GM23338 (cell line): ENCODE measurements at regions not wholly inside any gene's neighbourhood (a gene's known extent, or its start where the extent isn't known, plus 50 kb on each side); places are given as distances from the start of the nearest gene placed in this dataset.
"Not testable (repeated sequence)": the region's sequence is repeated elsewhere in the genome, so short reads cannot be mapped to it uniquely, and the experiment has no call there.

Experiments used
- ATAC-seq: fragments of 200-7000 bp; cut with Tn5 transposase; 3 replicates; pipeline ENCODE4 v1.9.1; 2020
- DNase-seq: peaks from one replicate; pipeline ENCODE4 v3.0.0-alpha.2; 2015; ENCODE audit warnings: low spot score
- H2AFZ ChIP-seq: fragments of 200-600 bp; sonication (generic); 2 replicates; pipeline ENCODE4 v1.8.0; 2016; ENCODE audit warnings: antibody characterized with exemption, mild to moderate bottlenecking, moderate library complexity
- H3F3A ChIP-seq: fragments of 200-600 bp; sonication (generic); replicated peaks from 2 replicates; pipeline ENCODE4 v1.8.0; 2017; ENCODE audit warnings: antibody characterized with exemption, mixed run types, low read depth
- H3K27ac ChIP-seq: fragments of 200-600 bp; sonication (generic); 2 replicates; pipeline ENCODE4 v1.6.1; 2016; ENCODE audit warnings: low read depth
- H3K27me3 ChIP-seq: fragments of 200-600 bp; sonication (generic); 2 replicates; pipeline ENCODE4 v1.8.0; 2016; ENCODE audit warnings: mild to moderate bottlenecking, mixed run types, moderate library complexity; ENCODE audit not compliant: insufficient read depth
- H3K36me3 ChIP-seq: fragments of 200-600 bp; sonication (generic); 2 replicates; pipeline ENCODE4 v1.8.0; 2016; ENCODE audit warnings: mild to moderate bottlenecking; ENCODE audit not compliant: insufficient read depth
- H3K4me1 ChIP-seq: fragments of 200-600 bp; sonication (generic); 2 replicates; pipeline ENCODE4 v1.8.0; 2016; ENCODE audit warnings: mild to moderate bottlenecking, moderate library complexity; ENCODE audit not compliant: insufficient read depth
- H3K4me2 ChIP-seq: fragments of 200-600 bp; sonication (generic); 2 replicates; pipeline ENCODE4 v1.7.1; 2017; ENCODE audit warnings: mixed run types
- H3K4me3 ChIP-seq: fragments of 200-600 bp; sonication (generic); 2 replicates; pipeline ENCODE4 v1.6.1; 2016; ENCODE audit warnings: mixed run types
- H3K79me2 ChIP-seq: fragments of 200-600 bp; sonication (generic); replicated peaks from 2 replicates; pipeline ENCODE4 v1.8.0; 2017; ENCODE audit warnings: mild to moderate bottlenecking; ENCODE audit not compliant: insufficient read depth
- H3K9me2 ChIP-seq: fragments of 200-600 bp; sonication (generic); 2 replicates; pipeline ENCODE4 v1.8.0; 2017; ENCODE audit not compliant: insufficient read depth
- H4K20me1 ChIP-seq: fragments of 200-600 bp; sonication (generic); replicated peaks from 2 replicates; pipeline ENCODE4 v1.8.0; 2017; ENCODE audit warnings: mild to moderate bottlenecking; ENCODE audit not compliant: insufficient read depth
- H3K27ac Mint-ChIP-seq: 2 replicates; pipeline ENCODE4 v1.8.0; 2020; ENCODE audit warnings: inconsistent platforms, mild to moderate bottlenecking, moderate library complexity, mixed read lengths
- H3K27me3 Mint-ChIP-seq: 3 replicates; pipeline ENCODE4 v1.8.0; 2022; ENCODE audit warnings: low read depth, mild to moderate bottlenecking, moderate library complexity, mixed read lengths, inconsistent platforms; ENCODE audit not compliant: insufficient read depth, poor library complexity
- H3K36me3 Mint-ChIP-seq: 3 replicates; pipeline ENCODE4 v1.8.0; 2021; ENCODE audit warnings: low read depth, mild to moderate bottlenecking, inconsistent platforms, moderate library complexity, mixed read lengths
- H3K4me1 Mint-ChIP-seq: 3 replicates; pipeline ENCODE4 v1.8.0; 2020; ENCODE audit warnings: mild to moderate bottlenecking, inconsistent platforms, mixed read lengths
- H3K4me3 Mint-ChIP-seq: 3 replicates; pipeline ENCODE4 v1.8.0; 2021; ENCODE audit warnings: moderate library complexity, mild to moderate bottlenecking, inconsistent platforms, mixed read lengths
- H3K9me3 Mint-ChIP-seq: 3 replicates; pipeline ENCODE4 v1.8.0; 2020; ENCODE audit warnings: moderate library complexity, mild to moderate bottlenecking, inconsistent platforms, mixed read lengths
- EZH2 ChIP-seq: fragments of 200-600 bp; sonication (generic); IDR thresholded peaks from one replicate; pipeline ENCODE4 v1.8.0; 2017; ENCODE audit warnings: antibody characterized with exemption, mild to moderate bottlenecking, low read depth; ENCODE audit not compliant: unreplicated experiment
- JUNB ChIP-seq: IDR thresholded peaks from one replicate; pipeline ENCODE4 v1.6.1; 2016; ENCODE audit warnings: antibody characterized with exemption; ENCODE audit not compliant: unreplicated experiment
- STAT1 ChIP-seq: IDR thresholded peaks from one replicate; pipeline ENCODE4 v1.6.1; 2016; ENCODE audit warnings: antibody characterized with exemption; ENCODE audit not compliant: unreplicated experiment
- ZNF114 ChIP-seq: fragments of 250-450 bp; sonication (Bioruptor Pico); IDR thresholded peaks from 2 replicates; pipeline ENCODE4 v1.5.0; 2020; ENCODE audit warnings: mild to moderate bottlenecking, moderate library complexity
- ZNF331 ChIP-seq: fragments of 250-450 bp; sonication (Bioruptor Pico); IDR thresholded peaks from 2 replicates; pipeline ENCODE4 v1.5.0; 2020; ENCODE audit warnings: low read depth, mild to moderate bottlenecking, moderate library complexity
- TF ChIP-seq, protein P1 (sequence below): IDR thresholded peaks from one replicate; pipeline ENCODE4 v1.6.1; 2018; ENCODE audit warnings: antibody characterized with exemption; ENCODE audit not compliant: unreplicated experiment
- TF ChIP-seq, protein P2 (sequence below): fragments of 250-450 bp; sonication (Bioruptor Pico); IDR thresholded peaks from 2 replicates; pipeline ENCODE4 v1.5.0; 2020; ENCODE audit warnings: mild to moderate bottlenecking, moderate library complexity
- TF ChIP-seq, protein P3 (sequence below), 2 experiments: fragments of 200-600 bp in 1 of 2; sonication (generic) in 1 of 2; conservative IDR thresholded peaks; 2 replicates each; pipeline versions ENCODE4 v1.5.1 to v1.6.1; 2016 to 2017; ENCODE audit warnings: antibody characterized with exemption in 2 of 2, low read depth in 2 of 2, mild to moderate bottlenecking in 2 of 2, moderate library complexity in 1 of 2

DNA sequence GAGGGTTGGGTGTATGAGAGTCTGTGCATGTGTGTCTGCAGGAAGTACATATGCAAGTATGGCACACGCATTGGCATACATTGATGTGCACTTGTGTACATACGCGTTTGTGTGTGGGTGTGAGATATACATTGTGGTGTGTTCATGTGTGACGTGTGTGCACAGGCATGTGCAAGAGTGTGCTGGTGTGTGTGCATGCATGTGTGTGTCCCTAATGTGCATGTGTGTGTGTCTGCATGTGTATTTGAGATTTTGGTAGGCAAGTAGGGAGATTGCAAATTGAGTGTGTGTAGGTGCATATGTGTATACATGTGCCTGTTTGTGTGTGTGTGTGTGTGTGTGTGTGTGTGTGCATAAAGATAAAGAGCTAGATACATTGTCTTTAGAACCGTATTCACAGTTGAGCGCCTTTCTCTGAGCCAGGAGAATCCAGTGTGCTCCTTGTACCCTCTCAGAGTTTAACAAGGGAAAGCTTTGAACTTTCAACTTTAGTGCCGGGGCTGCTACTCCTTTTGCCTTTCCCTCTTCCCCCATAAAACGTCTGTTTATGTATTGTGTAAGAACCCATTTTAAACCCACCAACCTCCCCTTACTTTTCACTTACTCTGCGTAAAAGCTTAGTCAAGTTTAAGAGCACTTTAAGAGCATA lies 152.4 kb upstream of the CHL1 start (continued):
- TF ChIP-seq, protein P1, sequence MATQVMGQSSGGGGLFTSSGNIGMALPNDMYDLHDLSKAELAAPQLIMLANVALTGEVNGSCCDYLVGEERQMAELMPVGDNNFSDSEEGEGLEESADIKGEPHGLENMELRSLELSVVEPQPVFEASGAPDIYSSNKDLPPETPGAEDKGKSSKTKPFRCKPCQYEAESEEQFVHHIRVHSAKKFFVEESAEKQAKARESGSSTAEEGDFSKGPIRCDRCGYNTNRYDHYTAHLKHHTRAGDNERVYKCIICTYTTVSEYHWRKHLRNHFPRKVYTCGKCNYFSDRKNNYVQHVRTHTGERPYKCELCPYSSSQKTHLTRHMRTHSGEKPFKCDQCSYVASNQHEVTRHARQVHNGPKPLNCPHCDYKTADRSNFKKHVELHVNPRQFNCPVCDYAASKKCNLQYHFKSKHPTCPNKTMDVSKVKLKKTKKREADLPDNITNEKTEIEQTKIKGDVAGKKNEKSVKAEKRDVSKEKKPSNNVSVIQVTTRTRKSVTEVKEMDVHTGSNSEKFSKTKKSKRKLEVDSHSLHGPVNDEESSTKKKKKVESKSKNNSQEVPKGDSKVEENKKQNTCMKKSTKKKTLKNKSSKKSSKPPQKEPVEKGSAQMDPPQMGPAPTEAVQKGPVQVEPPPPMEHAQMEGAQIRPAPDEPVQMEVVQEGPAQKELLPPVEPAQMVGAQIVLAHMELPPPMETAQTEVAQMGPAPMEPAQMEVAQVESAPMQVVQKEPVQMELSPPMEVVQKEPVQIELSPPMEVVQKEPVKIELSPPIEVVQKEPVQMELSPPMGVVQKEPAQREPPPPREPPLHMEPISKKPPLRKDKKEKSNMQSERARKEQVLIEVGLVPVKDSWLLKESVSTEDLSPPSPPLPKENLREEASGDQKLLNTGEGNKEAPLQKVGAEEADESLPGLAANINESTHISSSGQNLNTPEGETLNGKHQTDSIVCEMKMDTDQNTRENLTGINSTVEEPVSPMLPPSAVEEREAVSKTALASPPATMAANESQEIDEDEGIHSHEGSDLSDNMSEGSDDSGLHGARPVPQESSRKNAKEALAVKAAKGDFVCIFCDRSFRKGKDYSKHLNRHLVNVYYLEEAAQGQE, result no peak
- TF ChIP-seq ZNF331, result no peak

DNA sequence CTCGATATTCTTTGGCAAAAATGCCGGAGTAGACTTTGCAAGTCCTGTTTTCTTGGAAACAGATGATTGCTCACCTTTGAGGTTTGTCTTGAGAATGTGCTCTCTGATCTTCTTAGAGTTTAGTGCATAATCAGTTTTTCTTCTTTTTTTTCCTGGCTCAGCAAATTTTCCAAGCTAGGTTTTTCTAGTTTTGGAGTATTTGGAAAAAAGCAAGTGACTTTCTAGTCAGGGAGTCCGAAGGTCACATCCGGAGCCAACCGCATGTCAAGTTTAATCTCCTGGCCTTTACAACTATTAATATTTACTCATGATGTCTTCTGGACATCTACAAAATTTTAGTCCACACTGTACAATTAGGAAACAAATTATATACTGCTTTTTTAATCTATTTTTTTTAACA lies 151.6 kb upstream of the CHL1 start:
- not testable (repeated sequence) for H3K27me3 ChIP-seq, H3K4me2 ChIP-seq, H3K36me3 ChIP-seq, H3K4me1 ChIP-seq, H3K4me1 Mint-ChIP-seq, H3K27ac ChIP-seq, H3K79me2 ChIP-seq, ATAC-seq, H2AFZ ChIP-seq, H3K4me3 Mint-ChIP-seq, H3K9me2 ChIP-seq, H3K27ac Mint-ChIP-seq, H3K4me3 ChIP-seq, DNase-seq, H4K20me1 ChIP-seq, H3K27me3 Mint-ChIP-seq, H3F3A ChIP-seq
- Mint-ChIP-seq H3K36me3 (peaks cover 25% of the 10 kb centered on the region), H3K9me3 (peaks cover 93% of the 10 kb centered on the region)

DNA sequence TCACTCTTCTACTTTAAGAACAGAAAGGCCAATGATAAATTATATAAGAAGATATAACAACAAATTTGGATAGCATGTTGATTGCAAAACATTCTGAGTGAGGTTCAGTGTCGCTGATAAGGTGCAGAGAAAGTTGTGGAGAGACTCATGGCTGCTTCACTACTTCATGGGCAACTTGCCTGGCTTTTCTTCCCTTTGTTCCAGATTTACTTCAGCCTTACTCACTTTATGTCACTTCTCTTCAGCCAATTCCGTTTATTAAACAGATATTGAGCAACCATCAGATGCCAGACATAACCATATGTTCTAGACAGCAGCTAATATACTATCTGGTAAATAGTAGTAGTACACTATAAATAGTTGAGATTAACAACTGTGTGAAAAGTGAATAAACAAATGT lies 150.0 kb upstream of the CHL1 start:
- Histone ChIP-seq H3K27ac (no peak overlapping the region), H4K20me1 (no peaks in the 10 kb centered on the region), H3K9me2 (no peaks in the 10 kb centered on the region), H3F3A (no peaks in the 10 kb centered on the region), H3K36me3 (no peaks in the 10 kb centered on the region), H3K4me3 (no peak overlapping the region), H3K27me3 (no peaks in the 10 kb centered on the region), H3K4me1 (no peaks in the 10 kb centered on the region), H3K79me2 (no peaks in the 10 kb centered on the region), H3K4me2 (no peak overlapping the region), H2AFZ (no peak overlapping the region)
- peaks cover 93% of the 10 kb centered on the region for H3K9me3 Mint-ChIP-seq
- no peak for ATAC-seq
- no peaks in the 10 kb centered on the region for H3K27me3 Mint-ChIP-seq
- H3K27ac Mint-ChIP-seq, result no peak overlapping the region
- no peaks in the 10 kb centered on the region for H3K4me1 Mint-ChIP-seq
- H3K36me3 Mint-ChIP-seq, result peaks cover 26% of the 10 kb centered on the region
- H3K4me3 Mint-ChIP-seq, result no peak overlapping the region
- DNase-seq, result no peak
- TF ChIP-seq, protein P2, sequence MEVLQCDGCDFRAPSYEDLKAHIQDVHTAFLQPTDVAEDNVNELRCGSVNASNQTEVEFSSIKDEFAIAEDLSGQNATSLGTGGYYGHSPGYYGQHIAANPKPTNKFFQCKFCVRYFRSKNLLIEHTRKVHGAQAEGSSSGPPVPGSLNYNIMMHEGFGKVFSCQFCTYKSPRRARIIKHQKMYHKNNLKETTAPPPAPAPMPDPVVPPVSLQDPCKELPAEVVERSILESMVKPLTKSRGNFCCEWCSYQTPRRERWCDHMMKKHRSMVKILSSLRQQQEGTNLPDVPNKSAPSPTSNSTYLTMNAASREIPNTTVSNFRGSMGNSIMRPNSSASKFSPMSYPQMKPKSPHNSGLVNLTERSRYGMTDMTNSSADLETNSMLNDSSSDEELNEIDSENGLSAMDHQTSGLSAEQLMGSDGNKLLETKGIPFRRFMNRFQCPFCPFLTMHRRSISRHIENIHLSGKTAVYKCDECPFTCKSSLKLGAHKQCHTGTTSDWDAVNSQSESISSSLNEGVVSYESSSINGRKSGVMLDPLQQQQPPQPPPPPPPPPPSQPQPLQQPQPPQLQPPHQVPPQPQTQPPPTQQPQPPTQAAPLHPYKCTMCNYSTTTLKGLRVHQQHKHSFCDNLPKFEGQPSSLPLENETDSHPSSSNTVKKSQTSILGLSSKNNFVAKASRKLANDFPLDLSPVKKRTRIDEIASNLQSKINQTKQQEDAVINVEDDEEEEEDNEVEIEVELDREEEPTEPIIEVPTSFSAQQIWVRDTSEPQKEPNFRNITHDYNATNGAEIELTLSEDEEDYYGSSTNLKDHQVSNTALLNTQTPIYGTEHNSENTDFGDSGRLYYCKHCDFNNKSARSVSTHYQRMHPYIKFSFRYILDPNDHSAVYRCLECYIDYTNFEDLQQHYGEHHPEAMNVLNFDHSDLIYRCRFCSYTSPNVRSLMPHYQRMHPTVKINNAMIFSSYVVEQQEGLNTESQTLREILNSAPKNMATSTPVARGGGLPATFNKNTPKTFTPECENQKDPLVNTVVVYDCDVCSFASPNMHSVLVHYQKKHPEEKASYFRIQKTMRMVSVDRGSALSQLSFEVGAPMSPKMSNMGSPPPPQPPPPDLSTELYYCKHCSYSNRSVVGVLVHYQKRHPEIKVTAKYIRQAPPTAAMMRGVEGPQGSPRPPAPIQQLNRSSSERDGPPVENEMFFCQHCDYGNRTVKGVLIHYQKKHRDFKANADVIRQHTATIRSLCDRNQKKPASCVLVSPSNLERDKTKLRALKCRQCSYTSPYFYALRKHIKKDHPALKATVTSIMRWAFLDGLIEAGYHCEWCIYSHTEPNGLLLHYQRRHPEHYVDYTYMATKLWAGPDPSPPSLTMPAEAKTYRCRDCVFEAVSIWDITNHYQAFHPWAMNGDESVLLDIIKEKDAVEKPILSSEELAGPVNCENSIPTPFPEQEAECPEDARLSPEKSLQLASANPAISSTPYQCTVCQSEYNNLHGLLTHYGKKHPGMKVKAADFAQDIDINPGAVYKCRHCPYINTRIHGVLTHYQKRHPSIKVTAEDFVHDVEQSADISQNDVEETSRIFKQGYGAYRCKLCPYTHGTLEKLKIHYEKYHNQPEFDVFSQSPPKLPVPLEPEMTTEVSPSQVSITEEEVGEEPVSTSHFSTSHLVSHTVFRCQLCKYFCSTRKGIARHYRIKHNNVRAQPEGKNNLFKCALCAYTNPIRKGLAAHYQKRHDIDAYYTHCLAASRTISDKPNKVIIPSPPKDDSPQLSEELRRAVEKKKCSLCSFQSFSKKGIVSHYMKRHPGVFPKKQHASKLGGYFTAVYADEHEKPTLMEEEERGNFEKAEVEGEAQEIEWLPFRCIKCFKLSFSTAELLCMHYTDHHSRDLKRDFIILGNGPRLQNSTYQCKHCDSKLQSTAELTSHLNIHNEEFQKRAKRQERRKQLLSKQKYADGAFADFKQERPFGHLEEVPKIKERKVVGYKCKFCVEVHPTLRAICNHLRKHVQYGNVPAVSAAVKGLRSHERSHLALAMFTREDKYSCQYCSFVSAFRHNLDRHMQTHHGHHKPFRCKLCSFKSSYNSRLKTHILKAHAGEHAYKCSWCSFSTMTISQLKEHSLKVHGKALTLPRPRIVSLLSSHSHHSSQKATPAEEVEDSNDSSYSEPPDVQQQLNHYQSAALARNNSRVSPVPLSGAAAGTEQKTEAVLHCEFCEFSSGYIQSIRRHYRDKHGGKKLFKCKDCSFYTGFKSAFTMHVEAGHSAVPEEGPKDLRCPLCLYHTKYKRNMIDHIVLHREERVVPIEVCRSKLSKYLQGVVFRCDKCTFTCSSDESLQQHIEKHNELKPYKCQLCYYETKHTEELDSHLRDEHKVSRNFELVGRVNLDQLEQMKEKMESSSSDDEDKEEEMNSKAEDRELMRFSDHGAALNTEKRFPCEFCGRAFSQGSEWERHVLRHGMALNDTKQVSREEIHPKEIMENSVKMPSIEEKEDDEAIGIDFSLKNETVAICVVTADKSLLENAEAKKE (CRISPR knock-in tag), result no peak
- no peak for TF ChIP-seq JUNB
- TF ChIP-seq, protein P3, sequence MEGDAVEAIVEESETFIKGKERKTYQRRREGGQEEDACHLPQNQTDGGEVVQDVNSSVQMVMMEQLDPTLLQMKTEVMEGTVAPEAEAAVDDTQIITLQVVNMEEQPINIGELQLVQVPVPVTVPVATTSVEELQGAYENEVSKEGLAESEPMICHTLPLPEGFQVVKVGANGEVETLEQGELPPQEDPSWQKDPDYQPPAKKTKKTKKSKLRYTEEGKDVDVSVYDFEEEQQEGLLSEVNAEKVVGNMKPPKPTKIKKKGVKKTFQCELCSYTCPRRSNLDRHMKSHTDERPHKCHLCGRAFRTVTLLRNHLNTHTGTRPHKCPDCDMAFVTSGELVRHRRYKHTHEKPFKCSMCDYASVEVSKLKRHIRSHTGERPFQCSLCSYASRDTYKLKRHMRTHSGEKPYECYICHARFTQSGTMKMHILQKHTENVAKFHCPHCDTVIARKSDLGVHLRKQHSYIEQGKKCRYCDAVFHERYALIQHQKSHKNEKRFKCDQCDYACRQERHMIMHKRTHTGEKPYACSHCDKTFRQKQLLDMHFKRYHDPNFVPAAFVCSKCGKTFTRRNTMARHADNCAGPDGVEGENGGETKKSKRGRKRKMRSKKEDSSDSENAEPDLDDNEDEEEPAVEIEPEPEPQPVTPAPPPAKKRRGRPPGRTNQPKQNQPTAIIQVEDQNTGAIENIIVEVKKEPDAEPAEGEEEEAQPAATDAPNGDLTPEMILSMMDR (conservative IDR thresholded peaks at IDR 0.05; ENCODE audit: low read depth in 2 of 2), result no peak
- TF ChIP-seq EZH2, result no peak
- no peak for TF ChIP-seq ZNF331
- TF ChIP-seq STAT1, result no peak
- TF ChIP-seq ZNF114 (CRISPR knock-in tag), result no peak
